C1 segment of cervical spinal cord (tissue), 14 donors: ENCODE measurements at regions not wholly inside any gene's neighbourhood (a gene's known extent, or its start where the extent isn't known, plus 50 kb on each side); places are given as distances from the start of the nearest gene placed in this dataset.
"Not testable (repeated sequence)": the region's sequence is repeated elsewhere in the genome, so short reads cannot be mapped to it uniquely, and the experiment has no call there.

Experiments used
- DNase-seq, 14 donors: peaks; one replicate each; lab custom pipeline; 2025; lab: John Stamatoyannopoulos, UW

DNA sequence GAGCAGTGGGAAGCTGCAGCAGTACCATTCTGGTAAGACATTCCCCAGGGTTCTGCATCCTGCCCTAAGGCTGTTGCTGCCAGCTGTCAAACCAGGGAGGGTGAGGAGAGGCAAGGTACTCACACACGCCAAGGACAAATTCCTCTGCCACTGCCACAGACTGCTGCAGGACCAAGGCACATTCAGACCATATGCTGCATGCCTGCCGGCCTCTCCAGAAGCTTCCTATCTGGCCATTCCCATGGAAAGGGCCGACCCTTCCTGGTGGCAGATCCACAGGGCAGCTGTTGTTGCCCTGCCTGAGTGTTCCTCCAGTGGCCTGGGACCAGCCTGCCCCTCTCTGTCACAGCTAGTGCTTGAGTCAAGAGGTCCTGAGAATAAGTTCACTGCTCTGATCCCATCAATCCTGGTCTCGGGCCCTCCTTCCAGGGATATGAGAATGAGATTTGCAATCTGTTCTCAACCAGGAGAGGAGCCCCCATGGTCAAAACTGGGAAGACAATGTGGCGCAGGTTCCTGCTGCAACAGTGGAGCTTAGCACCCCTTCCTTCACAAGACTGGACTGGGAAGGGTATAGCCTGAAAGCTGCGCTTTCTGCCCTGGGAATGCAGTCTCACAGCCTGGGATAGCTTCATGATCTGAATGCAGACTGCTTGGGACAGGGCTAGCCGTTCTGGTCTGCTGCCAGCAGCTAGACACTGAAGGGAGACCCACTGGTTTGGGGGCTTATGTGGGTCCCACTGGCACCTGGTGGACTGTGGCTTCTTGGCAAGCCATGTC is 342.5 kb upstream of the NDST3 start:
- DNase-seq: no peak

DNA sequence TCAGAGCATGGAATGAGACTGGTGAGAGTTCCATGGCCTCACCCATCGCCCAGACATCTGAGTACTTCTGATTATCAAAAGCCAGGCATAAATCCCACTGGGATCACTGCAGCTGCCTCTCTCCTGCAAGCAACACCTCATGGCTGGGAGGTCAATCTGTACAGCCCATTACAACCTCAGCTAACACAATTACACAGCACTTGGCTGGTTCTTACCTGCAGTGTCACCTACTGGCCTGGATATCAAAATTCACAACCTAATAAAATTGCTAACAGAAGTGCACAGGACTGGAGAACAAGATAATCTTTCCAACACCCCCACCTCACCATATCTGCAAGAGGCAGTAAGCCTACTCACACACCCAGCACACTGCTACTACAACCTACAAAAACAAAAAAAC is 341.7 kb upstream of the NDST3 start:
- DNase-seq: no peak

DNA sequence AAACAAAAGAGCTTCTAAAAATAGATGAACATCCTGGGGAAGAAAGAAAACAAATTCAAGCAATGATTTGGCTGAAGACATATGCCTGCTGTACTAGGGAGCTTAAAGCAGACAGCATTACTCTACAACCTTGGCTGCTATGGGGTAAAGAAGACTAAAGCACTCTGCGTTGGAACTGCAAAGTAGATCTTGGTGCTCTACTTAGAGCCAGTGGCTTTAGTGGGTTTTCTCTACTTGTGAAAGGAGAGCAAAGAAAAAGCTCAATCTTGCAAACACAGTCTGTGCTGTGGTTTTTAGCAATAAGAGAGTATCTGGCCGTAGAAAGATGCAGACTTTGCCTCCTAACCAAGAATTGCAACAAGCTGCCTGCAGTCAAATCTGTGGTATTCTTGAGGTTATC is 334.7 kb upstream of the NDST3 start:
- no peak for DNase-seq

DNA sequence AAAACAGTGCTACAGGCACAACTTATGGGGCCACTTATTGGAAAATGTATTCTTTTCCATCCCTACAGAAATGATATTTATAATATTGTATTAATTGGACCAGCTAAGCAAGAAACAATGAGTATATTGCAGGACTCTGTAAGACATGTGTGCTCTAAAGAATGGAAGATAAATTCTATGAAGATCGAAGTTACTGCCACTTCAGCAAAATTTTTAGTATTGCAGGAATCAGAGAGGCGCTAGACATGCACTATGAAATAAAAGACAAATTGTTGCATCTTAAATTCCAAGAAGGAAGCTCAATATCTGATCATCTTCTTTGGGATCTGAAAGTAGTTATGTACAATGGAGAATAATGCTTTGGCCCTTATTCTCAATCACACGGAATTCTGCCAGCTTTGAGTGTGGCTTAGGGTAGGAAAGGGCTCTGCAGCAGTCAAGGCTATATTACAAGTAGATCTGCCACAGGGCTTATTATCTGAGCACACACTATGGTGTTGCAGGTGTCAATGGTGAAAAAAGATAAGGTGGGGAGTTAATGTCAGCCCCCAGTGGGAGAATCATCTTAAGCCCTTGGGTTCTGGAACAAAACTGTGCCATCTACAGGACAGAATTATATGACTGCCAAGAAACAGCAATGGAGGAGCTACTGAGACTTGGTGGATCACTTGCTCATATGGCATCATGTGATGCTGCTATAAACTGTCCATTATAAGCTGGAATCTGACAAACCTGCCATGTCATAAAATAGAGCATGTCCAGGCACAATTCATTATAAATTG is 334.0 kb upstream of the NDST3 start:
- no peak for DNase-seq

DNA sequence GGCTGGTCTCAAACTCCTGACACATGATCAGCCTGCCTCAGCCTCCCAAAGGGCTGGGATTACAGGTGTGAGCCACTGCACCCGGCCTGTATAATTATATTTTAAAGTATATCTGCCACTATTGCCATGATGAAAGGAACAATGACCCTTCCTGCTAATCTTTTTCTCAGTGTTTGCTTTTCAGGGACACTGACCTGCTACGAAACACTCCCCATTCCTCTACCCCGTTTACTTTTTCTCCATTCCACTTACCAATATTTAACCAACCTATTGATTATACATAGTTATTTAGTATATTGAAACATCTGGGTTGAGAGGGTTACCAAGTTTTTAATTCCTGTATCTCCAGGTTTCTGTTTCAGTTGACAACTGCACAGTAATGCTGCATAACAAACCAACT is 331.9 kb upstream of the NDST3 start:
- DNase-seq: no peak

DNA sequence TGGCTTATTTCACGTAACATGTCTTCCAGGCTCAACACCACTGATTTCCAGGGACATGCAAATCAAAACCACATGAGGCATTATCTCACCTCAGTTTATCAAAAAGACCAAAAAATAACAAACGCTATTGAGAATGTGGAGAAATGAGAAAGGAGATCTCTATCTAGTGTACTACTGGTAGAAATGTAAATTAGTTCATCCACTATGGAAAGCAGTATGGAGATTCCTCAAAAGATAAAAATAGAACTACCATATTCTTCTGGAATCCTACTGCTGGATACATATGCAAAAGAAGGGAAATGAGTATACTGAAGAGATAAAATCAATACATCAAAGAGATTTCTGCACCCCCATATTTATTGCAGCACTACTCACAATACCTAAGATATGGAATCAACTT is 329.6 kb upstream of the NDST3 start:
- no peak for DNase-seq

DNA sequence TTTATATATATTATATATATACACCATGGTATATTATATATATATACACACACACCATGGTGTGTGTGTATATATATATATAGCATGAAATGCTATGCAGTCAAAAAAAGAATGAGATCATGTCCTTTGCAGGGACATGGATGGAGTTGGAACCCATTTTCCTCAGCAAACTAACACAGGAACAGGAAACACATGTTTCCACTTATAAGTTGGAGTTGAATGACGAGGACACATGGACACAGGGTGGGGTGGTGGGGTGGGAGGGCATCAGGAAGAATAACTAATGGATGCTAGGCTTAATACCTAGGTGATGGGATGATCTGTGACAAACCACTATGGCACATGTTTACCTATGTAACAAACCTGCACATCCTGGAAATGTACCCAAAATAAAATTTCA is 293.6 kb upstream of the NDST3 start:
- DNase-seq: no peak

DNA sequence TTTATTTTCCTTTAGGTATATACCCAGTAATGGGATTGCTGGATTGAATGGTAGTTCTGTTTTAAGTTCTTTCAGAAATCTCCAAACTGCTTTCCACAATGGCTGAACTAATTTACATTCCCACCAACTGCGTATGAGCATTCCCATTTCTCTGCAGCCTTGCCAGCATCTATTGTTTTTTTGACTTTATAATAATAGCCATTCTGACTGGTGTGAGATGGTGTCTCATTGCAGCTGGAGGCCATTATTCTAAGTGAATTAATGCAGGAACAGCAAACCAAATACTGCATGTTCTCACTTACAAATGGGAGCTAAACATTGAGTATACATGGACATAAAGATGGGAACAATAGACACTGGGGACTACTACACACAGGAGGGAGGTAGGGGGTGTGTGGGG is 288.9 kb upstream of the NDST3 start:
- DNase-seq: not testable (repeated sequence)

DNA sequence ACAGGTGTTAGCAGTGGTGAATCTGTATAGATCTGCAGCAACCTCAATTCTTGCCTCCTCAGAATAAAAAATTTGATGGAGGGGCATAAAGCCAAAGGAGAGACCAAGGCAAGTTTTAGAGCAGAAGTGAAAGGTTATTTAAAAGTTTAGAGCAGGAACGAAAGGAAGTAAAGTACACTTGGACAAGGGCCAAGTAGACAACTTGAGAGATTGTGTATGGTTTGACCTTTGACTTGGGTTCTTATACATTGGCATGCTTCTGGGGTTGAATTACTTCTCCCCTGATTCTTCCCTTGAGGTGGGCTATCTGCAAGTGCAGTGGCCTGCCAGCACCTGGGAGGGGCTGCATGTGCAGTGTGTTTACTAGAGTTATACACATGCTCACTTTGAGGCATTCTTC is 278.8 kb upstream of the NDST3 start:
- DNase-seq: no peak

DNA sequence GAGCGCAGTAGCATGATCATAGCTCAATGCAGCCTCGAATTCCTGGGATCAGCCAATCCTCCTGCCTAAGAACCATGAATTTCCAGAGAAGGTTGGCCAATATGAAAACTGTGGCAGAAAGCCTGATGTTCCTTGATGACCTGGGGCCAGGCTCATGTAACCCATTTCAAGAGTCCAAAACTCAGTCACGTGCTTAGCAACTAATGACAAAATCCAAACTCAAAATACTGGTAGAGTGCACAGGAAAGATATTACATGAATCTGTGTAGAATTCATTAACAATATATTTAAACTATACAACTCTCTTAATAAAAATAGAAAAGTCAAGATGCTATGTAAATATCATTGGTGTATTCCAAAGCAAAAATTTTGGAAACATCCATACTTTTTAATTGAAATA is 265.7 kb upstream of the NDST3 start:
- DNase-seq: no peak

DNA sequence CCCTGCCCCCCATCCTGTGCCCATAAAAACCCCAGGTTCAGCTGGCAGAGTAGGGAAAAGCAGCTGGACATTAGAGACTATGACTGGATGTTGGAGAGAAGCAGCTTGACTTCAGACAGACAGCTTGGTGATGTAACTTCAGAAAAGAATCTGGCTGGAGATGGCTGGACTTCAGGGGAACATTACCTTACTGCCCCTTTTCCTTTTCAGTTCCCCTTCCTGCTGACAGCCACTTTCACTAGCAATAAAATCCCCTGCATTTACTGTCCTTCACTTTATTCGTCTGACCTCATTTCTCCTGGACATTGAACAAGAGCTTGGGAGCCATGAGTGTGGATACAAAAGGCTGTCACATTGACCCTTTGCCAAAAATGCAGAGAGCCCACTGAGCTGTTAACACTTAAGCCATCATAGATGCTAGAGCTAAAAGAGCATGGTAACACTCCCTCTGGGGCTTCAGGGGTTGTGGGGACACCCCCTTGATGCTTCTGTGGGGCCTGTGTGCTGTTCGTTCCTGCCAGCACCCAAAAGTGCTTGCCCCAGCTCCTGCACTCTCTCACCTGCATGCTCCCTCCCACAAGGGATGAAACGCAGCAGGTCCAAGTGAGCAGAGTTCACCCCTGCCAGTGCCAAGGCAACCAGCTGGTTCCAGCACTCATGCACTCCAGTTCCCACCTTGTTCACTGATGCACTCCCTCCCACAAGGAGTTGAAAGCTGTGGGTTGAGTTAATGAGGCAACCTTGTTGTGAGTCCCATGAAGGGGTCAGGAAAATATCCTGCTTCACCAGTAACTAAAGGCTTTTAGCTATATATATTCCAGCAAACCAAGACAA is 263.8 kb upstream of the NDST3 start:
- peak in 1 of 14 donors; percentile 88 for DNase-seq

DNA sequence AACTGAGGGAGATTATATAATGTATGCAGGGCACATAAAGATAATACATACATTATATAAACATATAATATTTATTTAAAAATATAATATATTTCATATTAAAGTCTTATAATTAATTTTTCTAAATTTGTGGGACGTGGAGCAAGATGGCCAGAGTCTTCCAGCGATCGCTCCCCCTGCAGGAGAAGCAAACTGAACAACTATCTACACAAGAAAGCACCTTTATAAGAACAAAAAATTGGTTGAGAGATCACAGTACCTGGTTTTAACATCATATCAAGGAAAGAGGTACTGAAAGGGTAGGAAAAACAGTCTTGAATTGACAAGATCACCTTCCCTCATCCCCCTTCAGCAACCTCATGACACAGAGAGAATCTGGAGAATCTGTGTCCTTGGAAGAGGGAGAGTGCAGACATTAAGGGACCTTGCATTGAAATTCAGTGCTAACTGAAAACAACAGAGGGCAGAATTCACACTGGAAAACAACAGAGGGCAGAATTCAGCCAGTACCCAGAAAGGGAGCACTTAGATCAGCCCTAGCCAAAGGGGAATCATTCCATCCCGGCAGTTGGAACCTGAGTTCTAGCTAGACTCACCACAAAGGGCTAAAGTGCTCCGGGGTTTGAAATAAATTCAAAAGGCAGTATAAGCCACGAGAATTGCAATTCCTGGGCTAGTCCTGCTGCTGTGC is 262.5 kb upstream of the NDST3 start:
- no peak for DNase-seq

DNA sequence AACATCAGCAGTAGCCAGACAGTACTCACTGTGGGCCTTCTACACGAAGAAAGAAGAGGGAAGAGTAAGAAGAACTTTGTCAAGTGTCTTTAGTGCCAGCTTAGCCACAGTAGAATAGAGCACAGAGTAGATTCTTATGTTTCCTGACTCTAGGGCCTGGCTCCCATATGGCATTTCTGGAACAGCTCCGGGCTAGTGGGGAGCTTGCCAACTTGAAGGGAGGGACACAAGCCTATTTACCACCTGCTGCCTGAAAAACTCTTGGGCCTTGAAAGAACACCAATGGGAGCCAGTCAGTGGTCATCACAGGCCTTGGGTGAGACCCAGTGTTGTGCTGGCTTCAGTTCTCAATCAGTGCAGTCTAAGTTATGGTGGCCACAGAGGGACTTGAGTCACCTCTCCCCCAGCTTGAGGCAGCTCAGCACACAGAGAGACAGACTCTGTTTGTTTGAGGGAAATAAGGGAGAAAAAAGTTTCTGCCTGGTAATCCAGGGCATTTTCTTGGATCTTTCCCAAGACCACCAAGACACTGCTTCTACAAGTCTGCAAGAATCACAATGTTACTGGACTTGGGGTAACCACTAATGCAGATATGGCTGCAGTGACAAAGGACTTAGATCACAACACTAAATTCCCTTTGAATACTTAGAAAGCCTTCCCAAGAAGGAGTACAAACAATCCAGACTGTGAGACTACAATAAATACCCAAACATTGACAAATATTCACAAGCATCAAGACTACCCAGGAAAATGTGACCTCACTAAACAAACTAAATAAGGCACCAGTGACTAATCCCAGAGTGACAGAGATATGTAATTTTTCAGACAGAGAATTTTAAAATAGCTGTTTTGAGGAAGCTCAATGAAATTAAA is 261.0 kb upstream of the NDST3 start:
- DNase-seq: peak in 2 of 14 donors; percentile 34 to 83

DNA sequence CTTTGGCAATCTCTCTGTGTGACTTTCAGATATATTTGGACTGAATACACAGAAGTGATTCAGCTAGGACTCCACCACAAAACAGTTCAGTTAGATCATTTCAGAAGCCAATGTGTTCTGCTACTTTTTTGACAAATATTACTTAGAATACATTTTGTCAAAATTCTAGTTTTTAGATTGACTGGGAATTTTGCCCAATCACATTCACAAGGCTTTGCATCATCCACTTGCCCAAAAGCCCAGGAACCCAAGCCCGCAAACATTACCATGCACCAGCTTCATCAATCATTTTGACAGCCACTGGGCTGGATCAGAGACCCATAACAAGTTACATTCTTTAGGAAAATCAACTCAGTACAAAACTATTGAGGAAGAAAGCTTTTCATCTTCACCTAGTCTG is 256.6 kb upstream of the NDST3 start:
- DNase-seq: no peak

DNA sequence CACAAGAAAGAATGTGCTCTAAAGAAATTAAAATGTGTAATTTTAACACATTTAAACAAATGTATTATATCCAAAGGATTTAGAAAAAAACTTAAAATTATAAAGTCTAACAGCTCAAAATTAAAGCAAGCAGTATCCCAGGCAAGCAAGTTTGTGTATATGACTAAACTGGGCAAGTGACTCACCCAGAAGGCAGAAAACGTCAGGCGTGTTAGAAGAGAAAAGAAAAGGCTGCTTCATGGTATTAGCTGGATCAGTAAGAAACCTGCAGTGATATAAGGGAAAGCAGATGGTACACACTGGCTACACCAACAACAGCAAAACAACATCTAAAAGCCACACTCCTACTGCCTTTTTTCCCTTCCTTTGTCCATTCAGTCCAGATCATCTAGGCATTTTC is 250.6 kb upstream of the NDST3 start:
- DNase-seq: no peak

DNA sequence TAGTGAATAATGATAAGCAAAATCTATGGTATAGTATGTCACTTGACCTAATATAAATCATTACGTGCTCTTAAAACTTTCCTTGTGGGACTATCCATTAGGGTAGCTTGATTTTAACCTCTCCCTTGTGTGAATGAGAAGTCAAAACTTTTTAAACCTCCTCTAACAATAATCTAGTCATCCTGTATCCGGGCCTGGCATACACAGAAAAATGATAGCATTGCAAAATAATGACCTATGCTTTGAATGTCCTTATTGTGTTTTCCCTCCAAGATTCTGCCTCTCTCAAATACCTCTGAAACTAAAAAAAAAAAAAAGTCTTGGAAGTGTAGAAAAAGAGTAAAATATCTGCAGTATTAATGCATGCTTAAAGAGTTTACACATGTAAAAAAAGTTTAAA is 250.0 kb upstream of the NDST3 start:
- no peak for DNase-seq

DNA sequence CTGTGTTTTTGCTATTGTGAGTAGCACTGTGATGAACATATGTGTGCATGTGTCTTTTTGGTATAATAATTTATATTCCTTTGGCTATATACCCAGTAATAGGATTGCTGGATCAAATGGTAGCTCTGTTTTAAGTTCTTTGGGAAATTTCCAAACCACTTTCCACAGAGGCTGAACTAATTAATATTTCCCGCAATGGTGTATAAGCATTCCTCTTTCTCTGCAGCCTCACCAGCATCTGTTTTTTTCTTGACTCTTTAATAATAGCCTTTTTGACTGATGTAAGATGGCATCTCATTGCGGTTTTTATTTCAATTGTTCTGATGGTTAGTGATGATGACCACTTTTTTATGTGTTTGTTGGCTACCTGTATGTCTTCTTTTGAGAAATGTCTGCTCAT is 247.7 kb upstream of the NDST3 start:
- no peak for DNase-seq

DNA sequence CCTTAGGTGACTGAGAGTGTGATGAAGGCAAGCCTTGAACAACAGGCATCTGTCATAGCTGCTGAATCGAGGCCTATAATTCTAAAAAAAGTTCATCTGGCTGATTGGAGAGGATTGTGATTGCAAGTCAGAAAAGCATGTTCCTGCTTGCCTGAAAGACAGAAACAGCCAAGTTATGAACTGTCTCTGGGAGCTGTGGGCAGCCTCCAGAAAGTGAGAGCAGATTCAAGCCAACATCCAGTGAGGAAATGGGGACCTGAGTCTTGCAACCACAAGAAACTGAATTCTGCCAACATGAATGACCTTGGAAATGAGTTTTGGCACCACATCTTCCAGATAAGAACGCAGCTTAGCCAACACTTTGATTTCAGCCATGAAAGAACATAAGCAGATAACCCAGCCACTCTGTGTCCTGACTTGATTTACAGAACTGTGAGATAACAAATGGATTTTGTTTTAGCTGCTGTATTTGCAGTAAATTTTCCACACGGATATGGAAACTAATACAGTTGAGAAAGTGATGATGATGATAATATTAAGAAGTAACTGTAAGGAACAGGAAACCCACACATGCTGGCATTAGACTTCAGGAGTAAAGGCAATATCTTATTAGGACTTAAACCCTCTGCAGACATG is 240.3 kb upstream of the NDST3 start:
- no peak for DNase-seq

DNA sequence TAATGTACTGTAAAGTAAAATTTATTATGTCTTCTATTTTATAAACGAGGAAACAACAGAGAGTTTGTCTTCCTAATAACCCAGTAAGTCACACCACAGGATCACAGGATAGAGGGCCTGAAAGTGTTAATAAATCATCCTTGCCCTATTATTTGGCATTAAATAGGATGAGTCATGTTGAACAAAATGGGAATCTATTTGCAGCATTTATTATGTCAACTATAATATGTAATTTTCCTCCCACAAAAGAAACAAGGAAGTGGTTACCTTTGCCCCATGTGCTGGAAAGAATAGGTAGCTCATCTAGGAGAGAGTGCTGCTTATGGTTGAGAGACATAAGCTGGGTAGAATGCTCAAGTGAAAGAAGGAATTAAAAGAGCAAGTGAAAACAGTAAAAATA is 237.6 kb upstream of the NDST3 start:
- DNase-seq: no peak

DNA sequence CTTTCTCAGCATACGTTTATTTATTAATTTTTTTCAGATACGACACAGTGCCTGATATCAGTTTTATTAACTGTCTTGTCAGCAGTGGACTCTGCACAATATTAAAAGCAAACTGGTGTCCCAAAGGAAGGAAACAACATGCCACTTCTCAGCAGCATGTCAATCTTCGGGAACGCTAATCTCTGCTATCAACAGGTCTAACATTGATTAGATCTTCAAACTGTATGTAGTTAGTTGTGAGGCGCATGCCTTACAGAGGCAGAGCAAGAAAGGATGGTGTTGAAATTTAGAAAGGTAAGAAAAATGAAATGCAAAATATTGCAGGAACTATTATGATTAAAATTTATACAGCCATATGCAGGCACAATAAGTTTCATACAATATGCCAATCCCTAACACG is 233.7 kb upstream of the NDST3 start:
- no peak for DNase-seq
